ENCODE measurements at regions not wholly inside any gene's neighbourhood (a gene's known extent, or its start where the extent isn't known, plus 50 kb on each side); places are given as distances from the start of the nearest gene placed in this dataset.

GRCh38 chr18:57904535-57904934, 101.4 kb upstream of the ATP8B1 start:
- DNase-seq = no peak

GRCh38 chr18:57902721-57903120, 99.6 kb upstream of the ATP8B1 start:
- no peaks in the 10 kb centered on the region for H3K79me2 ChIP-seq (ENCODE audit: insufficient read depth)
- H3K9me3 ChIP-seq (ENCODE audit: low read depth) = no peaks in the 10 kb centered on the region
- H3K9ac ChIP-seq = no peak overlapping the region
- in situ Hi-C loops (cut with MboI) = no loop called here
- no peaks in the 10 kb centered on the region for H3K27me3 ChIP-seq (replicated peaks; ENCODE audit: insufficient read depth)
- no peak overlapping the region for H3K4me2 ChIP-seq (ENCODE audit: unreplicated experiment)
- H3K27ac ChIP-seq = no peak overlapping the region
- WGBS, 2 experiments (ENCODE audit: low coverage in 1 of 2, low lambda C conversion rate in 2 of 2, missing lambda C conversion rate in 2 of 2) = 87 to 96% methylated on average over 1 of the region's 1 CpG
- H3K4me1 ChIP-seq (ENCODE audit: insufficient read depth) = peaks cover 15% of the 10 kb centered on the region
- H3F3A ChIP-seq (ENCODE audit: insufficient read depth) = peaks cover 16% of the 10 kb centered on the region
- no peak for DNase-seq
- H2AFZ ChIP-seq = no peak overlapping the region
- no peaks in the 10 kb centered on the region for H4K20me1 ChIP-seq (ENCODE audit: insufficient read depth)
- no peaks in the 10 kb centered on the region for H3K9me2 ChIP-seq (ENCODE audit: insufficient read depth)
- TF ChIP-seq EZH2 (IDR thresholded peaks at IDR 0.05; ENCODE audit: insufficient read depth, poor library complexity, severe bottlenecking) = no peak
- no peaks in the 10 kb centered on the region for H3K36me3 ChIP-seq (ENCODE audit: low read depth)
- H3K4me3 ChIP-seq = no peak overlapping the region

More at GRCh38 chr18:57904535-57904934, 101.4 kb upstream of the ATP8B1 start:
- Histone ChIP-seq H3K4me1 (ENCODE audit: insufficient read depth) (no peaks in the 10 kb centered on the region; the same call in 1 of the 2 replicates), H3K4me3 (no peak overlapping the region), H4K20me1 (ENCODE audit: insufficient read depth) (no peaks in the 10 kb centered on the region), H3K27ac (no peak overlapping the region), H3K9me2 (ENCODE audit: insufficient read depth) (no peaks in the 10 kb centered on the region), H3F3A (ENCODE audit: insufficient read depth) (no peaks in the 10 kb centered on the region; the same call in 1 of the 2 replicates), H2AFZ (no peak overlapping the region), H3K27me3 (replicated peaks; ENCODE audit: insufficient read depth) (no peaks in the 10 kb centered on the region), H3K79me2 (ENCODE audit: insufficient read depth) (no peaks in the 10 kb centered on the region), H3K9ac (no peak overlapping the region), H3K36me3 (ENCODE audit: low read depth) (no peaks in the 10 kb centered on the region), H3K9me3 (ENCODE audit: low read depth) (no peaks in the 10 kb centered on the region), H3K4me2 (ENCODE audit: unreplicated experiment) (no peak overlapping the region)
- in situ Hi-C loops (cut with MboI) = no loop called here
- TF ChIP-seq EZH2 (IDR thresholded peaks at IDR 0.05; ENCODE audit: insufficient read depth, poor library complexity, severe bottlenecking) (no peak), EZH2phosphoT487 (IDR thresholded peaks at IDR 0.05; ENCODE audit: insufficient read depth, low read depth) (no peak)

GRCh38 chr18:57901825-57902589, 98.9 kb upstream of the ATP8B1 start:
- peak; percentile 50 for DNase-seq
- 58 to 67% methylated on average over 11 of the region's 11 CpGs for WGBS, 2 experiments (ENCODE audit: low coverage in 1 of 2, low lambda C conversion rate in 2 of 2, missing lambda C conversion rate in 2 of 2)
- TF ChIP-seq EZH2phosphoT487 (IDR thresholded peaks at IDR 0.05; ENCODE audit: insufficient read depth, low read depth) = no peak
- no peak for TF ChIP-seq EZH2 (IDR thresholded peaks at IDR 0.05; ENCODE audit: insufficient read depth, poor library complexity, severe bottlenecking)
- Histone ChIP-seq H3K27me3 (replicated peaks; ENCODE audit: insufficient read depth) (no peaks in the 10 kb centered on the region), H3F3A (ENCODE audit: insufficient read depth) (peaks cover 20% of the 10 kb centered on the region), H3K4me2 (ENCODE audit: unreplicated experiment) (no peak overlapping the region), H3K27ac (no peak overlapping the region), H4K20me1 (ENCODE audit: insufficient read depth) (no peaks in the 10 kb centered on the region), H3K9me2 (ENCODE audit: insufficient read depth) (no peaks in the 10 kb centered on the region), H3K9me3 (ENCODE audit: low read depth) (no peaks in the 10 kb centered on the region), H3K9ac (no peak overlapping the region), H2AFZ (no peak overlapping the region), H3K4me3 (no peak overlapping the region), H3K4me1 (ENCODE audit: insufficient read depth) (peaks cover 15% of the 10 kb centered on the region), H3K79me2 (ENCODE audit: insufficient read depth) (no peaks in the 10 kb centered on the region), H3K36me3 (ENCODE audit: low read depth) (no peaks in the 10 kb centered on the region)
- in situ Hi-C loops (cut with MboI) = no loop called here

- Histone ChIP-seq H3K9me2 (ENCODE audit: insufficient read depth) (no peaks in the 10 kb centered on the region), H2AFZ (no peak overlapping the region), H3K4me2 (ENCODE audit: unreplicated experiment) (no peak overlapping the region), H3K27ac (no peak overlapping the region), H3K4me3 (no peak overlapping the region), H3K4me1 (ENCODE audit: insufficient read depth) (peaks cover 15% of the 10 kb centered on the region), H3K9me3 (ENCODE audit: low read depth) (no peaks in the 10 kb centered on the region), H3F3A (ENCODE audit: insufficient read depth) (peaks cover 20% of the 10 kb centered on the region), H3K27me3 (replicated peaks; ENCODE audit: insufficient read depth) (no peaks in the 10 kb centered on the region), H3K36me3 (ENCODE audit: low read depth) (no peaks in the 10 kb centered on the region), H3K79me2 (ENCODE audit: insufficient read depth) (no peaks in the 10 kb centered on the region), H3K9ac (no peak overlapping the region), H4K20me1 (ENCODE audit: insufficient read depth) (no peaks in the 10 kb centered on the region)
- in situ Hi-C loops (cut with MboI) = no loop called here
- no peak for TF ChIP-seq EZH2phosphoT487 (IDR thresholded peaks at IDR 0.05; ENCODE audit: insufficient read depth, low read depth)
- TF ChIP-seq EZH2 (IDR thresholded peaks at IDR 0.05; ENCODE audit: insufficient read depth, poor library complexity, severe bottlenecking) = no peak
- DNase-seq = peak; percentile 48
- 79 to 84% methylated on average over 3 of the region's 3 CpGs for WGBS, 2 experiments (ENCODE audit: low coverage in 1 of 2, low lambda C conversion rate in 2 of 2, missing lambda C conversion rate in 2 of 2)
These were observed 97.9 kb upstream of the ATP8B1 start for GRCh38 chr18:57900906-57901435.

Data from GM23248 (cell line).